IMR-90 (cell line): ENCODE measurements at regions not wholly inside any gene's neighbourhood (a gene's known extent, or its start where the extent isn't known, plus 50 kb on each side); places are given as distances from the start of the nearest gene placed in this dataset.
"Not testable (repeated sequence)": the region's sequence is repeated elsewhere in the genome, so short reads cannot be mapped to it uniquely, and the experiment has no call there.

Experiments
- ATAC-seq: fragments of 200-7000 bp; cut with Tn5 transposase; 2 replicates; pipeline ENCODE4 v1.9.1; 2020; ENCODE audit warnings: low read depth, mild to moderate bottlenecking, moderate library complexity
- BruUV-seq: library from RNA; stranded (reverse); fragments of 400-500 nt; replicated peaks from 2 replicates; lab custom pipeline; 2021; lab: Mats Ljungman, UMichigan
- CTCF ChIA-PET: fragments of 300-600 bp; formaldehyde crosslinking; extraction: SDS; loops from one replicate; lab custom pipeline; 2021; ENCODE audit warnings: antibody characterized with exemption; lab: Yijun Ruan, JAX
- POLR2A ChIA-PET: fragments of 300-600 bp; sonication (Branson Sonifier 250); formaldehyde crosslinking; loops from one replicate; lab custom pipeline; 2022; ENCODE audit warnings: antibody characterized with exemption; ENCODE audit not compliant: unreplicated experiment; lab: Charles Lee
- DNase-seq: peaks from one replicate; pipeline ENCODE4 v3.0.0; 2013
- H2AFZ ChIP-seq: replicated peaks from 2 replicates; pipeline ENCODE3; 2013; ENCODE audit warnings: low read length, mild to moderate bottlenecking; ENCODE audit not compliant: poor library complexity
- H2AK5ac ChIP-seq: 2 replicates; pipeline ENCODE4 v1.6.1; 2013; ENCODE audit warnings: low read depth, low read length, inconsistent platforms
- H2AK9ac ChIP-seq: replicated peaks from 2 replicates; pipeline ENCODE3; 2013; ENCODE audit warnings: mild to moderate bottlenecking, low read depth, low read length, moderate library complexity; ENCODE audit not compliant: poor library complexity
- H2BK120ac ChIP-seq: 2 replicates; pipeline ENCODE4 v1.6.1; 2013; ENCODE audit warnings: low read depth, low read length, inconsistent platforms
- H2BK15ac ChIP-seq: 3 replicates; pipeline ENCODE4 v1.6.1; 2013; ENCODE audit warnings: low read depth, low read length, inconsistent platforms
- H2BK20ac ChIP-seq: 2 replicates; pipeline ENCODE4 v1.6.1; 2013; ENCODE audit warnings: low read depth, mild to moderate bottlenecking, inconsistent platforms, low read length, moderate library complexity
- H2BK5ac ChIP-seq: 2 replicates; pipeline ENCODE4 v1.6.1; 2013; ENCODE audit warnings: mild to moderate bottlenecking, low read depth, low read length, inconsistent platforms; ENCODE audit not compliant: poor library complexity, severe bottlenecking
- H3K14ac ChIP-seq: replicated peaks from 2 replicates; pipeline ENCODE4 v1.6.1; 2013; ENCODE audit warnings: low read depth, low read length, inconsistent platforms
- H3K18ac ChIP-seq: 2 replicates; pipeline ENCODE4 v1.6.1; 2013; ENCODE audit warnings: low read depth, low read length, control low read depth
- H3K23ac ChIP-seq: 2 replicates; pipeline ENCODE4 v1.6.1; 2013; ENCODE audit warnings: low read depth, low read length, inconsistent platforms
- H3K27ac ChIP-seq: 2 replicates; pipeline ENCODE4 v1.5.1; 2013; ENCODE audit warnings: mild to moderate bottlenecking, control low read depth, low read length; ENCODE audit not compliant: insufficient read depth
- H3K27me3 ChIP-seq: 2 replicates; pipeline ENCODE4 v1.6.1; 2013; ENCODE audit warnings: low read length; ENCODE audit not compliant: control insufficient read depth, insufficient read depth
- H3K36me3 ChIP-seq: 2 replicates; pipeline ENCODE4 v1.6.1; 2013; ENCODE audit warnings: low read length, mixed read lengths; ENCODE audit not compliant: control insufficient read depth, insufficient read depth
- H3K4ac ChIP-seq: 2 replicates; pipeline ENCODE4 v1.6.1; 2013; ENCODE audit warnings: low read depth, low read length, inconsistent platforms
- H3K4me1 ChIP-seq: 2 replicates; pipeline ENCODE4 v1.6.1; 2013; ENCODE audit warnings: low read length, mixed read lengths; ENCODE audit not compliant: control insufficient read depth, insufficient read depth
- H3K4me2 ChIP-seq: 2 replicates; pipeline ENCODE4 v1.6.1; 2013; ENCODE audit warnings: low read depth, mild to moderate bottlenecking, control low read depth, low read length, moderate library complexity
- H3K4me3 ChIP-seq: 2 replicates; pipeline ENCODE4 v1.5.1; 2013; ENCODE audit warnings: low read depth, mild to moderate bottlenecking, control low read depth, low read length, moderate library complexity; ENCODE audit not compliant: insufficient read depth
- H3K56ac ChIP-seq: 2 replicates; pipeline ENCODE4 v1.6.1; 2013; ENCODE audit warnings: low read length, inconsistent platforms; ENCODE audit not compliant: insufficient read depth; ENCODE audit errors: extremely low read depth
- H3K79me1 ChIP-seq, 2 experiments: 2 replicates each; pipeline ENCODE4 v1.6.1; 2013; ENCODE audit warnings: low read length in 2 of 2, inconsistent platforms in 1 of 2, low read depth in 1 of 2
- H3K9ac ChIP-seq: 2 replicates; pipeline ENCODE4 v1.6.1; 2013; ENCODE audit warnings: low read depth, low read length, control low read depth
- H3K9me1 ChIP-seq: 2 replicates; pipeline ENCODE4 v1.6.1; 2013; ENCODE audit warnings: low read length, inconsistent platforms; ENCODE audit not compliant: insufficient read depth
- H3K9me3 ChIP-seq: 2 replicates; pipeline ENCODE4 v1.6.1; 2013; ENCODE audit warnings: low read length; ENCODE audit not compliant: control insufficient read depth, insufficient read depth
- H4K20me1 ChIP-seq: 2 replicates; pipeline ENCODE4 v1.6.1; 2013; ENCODE audit warnings: low read length, inconsistent platforms; ENCODE audit not compliant: insufficient read depth
- H4K5ac ChIP-seq: 2 replicates; pipeline ENCODE4 v1.6.1; 2013; ENCODE audit warnings: mild to moderate bottlenecking, low read depth, low read length, control low read depth
- H4K8ac ChIP-seq, 2 experiments: 2 replicates each; pipeline ENCODE4 v1.6.1; 2013; ENCODE audit warnings: low read depth in 2 of 2, low read length in 2 of 2, control low read depth in 1 of 2, inconsistent platforms in 1 of 2
- H4K91ac ChIP-seq: 2 replicates; pipeline ENCODE4 v1.6.1; 2013; ENCODE audit warnings: low read depth, low read length, inconsistent platforms; ENCODE audit not compliant: insufficient read depth
- WGBS, 2 experiments: methylation state at CpG; one replicate each; pipeline versions ENCODE4 v1.1.5 to v1.1.7; 2013; ENCODE audit warnings: missing lambda C conversion rate in 2 of 2; ENCODE audit not compliant: insufficient read length in 1 of 2; ENCODE audit errors: extremely low coverage in 2 of 2; 5-methylcytosine and 5-hydroxymethylcytosine counted together
- dilution Hi-C: fragments of 300-500 bp; cut with HindIII; formaldehyde crosslinking; loops from one replicate; pipeline ENCODE4 v1.14.3; 2018; ENCODE audit warnings: low sequenced_read_pairs; ENCODE audit not compliant: unreplicated experiment
- in situ Hi-C: fragments of 300-500 bp; cut with MboI; formaldehyde crosslinking; loops from 3 replicates; pipeline ENCODE4 v1.14.3; 2019; ENCODE audit warnings: low sequenced_read_pairs, inconsistent platforms, mixed read lengths
- intact Hi-C: fragments of 100-400 bp; cut with micrococcal nuclease; formaldehyde crosslinking; loops from 2 replicates; pipeline ENCODE4 v1.10.0; 2022

- H3K4ac ChIP-seq, H2BK5ac ChIP-seq, H3K56ac ChIP-seq, H3K23ac ChIP-seq, BruUV-seq, H2BK15ac ChIP-seq, DNase-seq, H2BK120ac ChIP-seq, ATAC-seq, CTCF ChIA-PET, H4K20me1 ChIP-seq, H3K18ac ChIP-seq, H3K9me3 ChIP-seq, H3K4me2 ChIP-seq, H3K27ac ChIP-seq, H3K9ac ChIP-seq, H4K8ac ChIP-seq, H4K5ac ChIP-seq, H2AK9ac ChIP-seq, H3K4me1 ChIP-seq, H2AK5ac ChIP-seq, POLR2A ChIA-PET, H2BK20ac ChIP-seq, H3K36me3 ChIP-seq, H3K14ac ChIP-seq, H3K79me1 ChIP-seq, dilution Hi-C loops, in situ Hi-C loops, H3K9me1 ChIP-seq, H2AFZ ChIP-seq, H3K27me3 ChIP-seq, H3K4me3 ChIP-seq, intact Hi-C loops, H4K91ac ChIP-seq: not testable (repeated sequence)
- WGBS, 2 experiments = no CpG with 5 or more reads among the region's 2 CpGs
Measured at GRCh38 chr14:19059066-19059465, 91.8 kb downstream of the POTEM start.

- H3K4me2 ChIP-seq, H2BK120ac ChIP-seq, POLR2A ChIA-PET, H3K36me3 ChIP-seq, in situ Hi-C loops, H4K91ac ChIP-seq, H4K5ac ChIP-seq, H3K4me1 ChIP-seq, H3K27ac ChIP-seq, H3K18ac ChIP-seq, H2AK9ac ChIP-seq, DNase-seq, H3K27me3 ChIP-seq, BruUV-seq, H2AFZ ChIP-seq, H3K9me1 ChIP-seq, H3K79me1 ChIP-seq, H3K4ac ChIP-seq, H3K23ac ChIP-seq, H4K8ac ChIP-seq, H2BK20ac ChIP-seq, H2BK15ac ChIP-seq, H3K4me3 ChIP-seq, H3K56ac ChIP-seq, H2BK5ac ChIP-seq, H3K14ac ChIP-seq, CTCF ChIA-PET, H4K20me1 ChIP-seq, dilution Hi-C loops, H3K9ac ChIP-seq, intact Hi-C loops, ATAC-seq, H3K9me3 ChIP-seq, H2AK5ac ChIP-seq: not testable (repeated sequence)
- no CpG with 5 or more reads among the region's 34 CpGs for WGBS, 2 experiments
Measured at GRCh38 chr14:19061689-19062450, 94.6 kb downstream of the POTEM start.
